HS-5 (cell line): ENCODE measurements at regions not wholly inside any gene's neighbourhood (a gene's known extent, or its start where the extent isn't known, plus 50 kb on each side); places are given as distances from the start of the nearest gene placed in this dataset.
A peak's percentile ranks its signal among the peaks of the same experiment; 100 is the strongest.

Source experiments
- DNase-seq: peaks from one replicate; pipeline ENCODE4 v3.0.0-alpha.2; 2012; ENCODE audit warnings: low read depth

DNA sequence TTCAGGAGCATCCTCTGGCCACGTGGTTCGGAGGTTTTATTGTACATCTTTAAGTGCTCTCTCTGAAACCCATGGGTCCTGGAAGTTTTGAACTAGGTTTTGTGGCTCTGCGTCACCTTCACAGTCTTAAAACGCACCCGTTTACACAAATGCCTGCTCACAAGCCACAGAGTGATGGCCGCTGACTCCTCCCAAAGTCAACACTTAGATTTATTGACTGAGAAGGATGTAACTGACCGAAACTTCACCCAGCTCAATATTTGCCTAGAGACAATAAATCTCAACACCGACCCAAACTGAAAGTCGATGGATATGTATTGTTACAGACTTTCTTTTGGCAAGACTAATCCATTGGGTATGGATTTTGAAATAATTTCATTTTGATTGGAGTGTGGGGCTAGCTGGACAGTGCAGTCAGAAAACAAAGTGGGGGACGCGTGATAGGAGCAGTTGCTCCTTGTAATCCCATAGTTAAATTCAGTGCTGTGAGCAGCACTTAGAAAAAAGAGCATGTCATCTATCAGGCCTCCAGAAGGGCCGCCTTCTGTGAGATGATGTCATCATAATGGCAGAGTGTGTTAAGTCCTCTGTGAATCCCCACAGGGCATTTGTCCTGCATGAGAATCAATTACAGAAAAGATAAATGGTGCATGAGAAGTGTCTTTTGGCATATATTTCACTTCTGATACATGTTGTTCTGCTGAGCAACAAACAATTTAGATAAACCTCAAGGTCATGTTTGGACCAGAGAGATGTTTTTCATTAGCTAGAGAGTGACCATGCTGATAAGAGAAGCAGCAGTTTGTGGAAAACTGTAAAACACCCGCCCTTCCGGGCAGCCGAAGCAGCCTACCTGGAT, 183.7 kb downstream of the INO80D start:
- DNase-seq, result no peak

DNA sequence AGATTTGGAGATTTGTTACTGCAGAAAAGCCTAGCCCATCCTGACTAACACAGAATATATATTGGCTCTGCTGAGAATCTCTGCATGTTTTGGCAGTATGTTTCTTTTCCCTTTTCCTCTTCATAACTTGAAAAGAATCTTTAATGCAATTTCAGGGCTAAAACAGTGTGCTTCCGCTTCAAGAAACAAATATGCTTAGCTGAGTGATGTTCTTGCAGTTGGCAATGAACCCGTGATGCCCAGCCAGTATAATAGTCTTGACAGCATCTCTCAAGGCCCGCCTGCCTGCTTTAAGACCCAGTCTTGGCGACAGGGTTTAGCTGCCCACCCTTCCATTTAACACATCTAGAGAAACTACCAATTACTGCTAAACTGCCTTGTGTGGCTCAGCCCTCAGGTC, 184.5 kb downstream of the INO80D start:
- DNase-seq, result no peak

DNA sequence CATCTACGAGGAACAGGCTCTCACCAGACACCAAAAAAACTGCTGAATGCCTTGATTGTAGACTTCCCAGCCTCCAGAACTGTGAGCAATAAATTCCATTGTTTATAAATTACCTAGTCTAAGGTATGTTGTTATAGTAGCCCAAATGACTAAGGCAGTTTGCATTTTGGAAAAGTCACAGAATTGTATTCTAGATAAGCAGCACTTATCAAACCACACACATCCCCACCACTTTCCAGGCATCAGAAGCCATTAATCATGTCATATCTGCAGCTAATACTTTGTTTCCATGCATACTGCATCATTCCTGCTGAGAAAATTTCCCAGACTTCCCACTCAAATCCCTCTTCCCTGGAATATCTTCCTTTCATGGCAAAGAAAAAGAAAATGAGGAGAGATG, 187.2 kb downstream of the INO80D start:
- no peak for DNase-seq

DNA sequence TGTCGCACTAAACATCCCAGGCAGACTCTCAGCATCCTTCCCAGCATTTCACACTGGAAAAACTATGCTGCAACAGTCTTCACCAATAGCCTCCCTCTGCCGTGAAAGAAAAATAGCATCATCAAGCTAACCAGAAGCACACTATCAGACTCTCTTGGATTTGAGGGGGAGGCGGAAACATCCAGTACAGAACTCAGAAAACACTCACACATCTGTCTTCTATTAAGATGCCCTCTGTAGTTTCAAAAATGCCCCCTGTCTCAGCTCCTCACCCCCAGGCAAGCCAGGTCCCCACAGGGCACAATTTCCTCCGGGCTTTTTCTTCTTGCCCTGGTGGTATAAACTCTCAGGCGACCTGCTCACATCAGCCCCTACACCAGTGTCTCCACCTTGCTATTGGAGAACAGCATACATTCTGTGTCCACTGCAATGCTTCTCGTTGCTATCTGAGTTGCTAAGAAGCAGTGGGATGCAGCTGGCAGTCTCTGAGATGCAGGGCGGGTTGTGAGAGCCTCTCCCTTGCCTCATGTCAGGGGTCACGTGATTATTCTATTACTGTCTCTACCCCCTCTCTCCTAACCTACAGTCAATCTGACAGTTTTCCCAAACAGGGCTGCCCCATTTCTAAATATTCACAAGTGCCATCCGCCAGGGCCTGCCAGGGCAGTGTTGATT, 189.9 kb downstream of the INO80D start:
- DNase-seq, result no peak

DNA sequence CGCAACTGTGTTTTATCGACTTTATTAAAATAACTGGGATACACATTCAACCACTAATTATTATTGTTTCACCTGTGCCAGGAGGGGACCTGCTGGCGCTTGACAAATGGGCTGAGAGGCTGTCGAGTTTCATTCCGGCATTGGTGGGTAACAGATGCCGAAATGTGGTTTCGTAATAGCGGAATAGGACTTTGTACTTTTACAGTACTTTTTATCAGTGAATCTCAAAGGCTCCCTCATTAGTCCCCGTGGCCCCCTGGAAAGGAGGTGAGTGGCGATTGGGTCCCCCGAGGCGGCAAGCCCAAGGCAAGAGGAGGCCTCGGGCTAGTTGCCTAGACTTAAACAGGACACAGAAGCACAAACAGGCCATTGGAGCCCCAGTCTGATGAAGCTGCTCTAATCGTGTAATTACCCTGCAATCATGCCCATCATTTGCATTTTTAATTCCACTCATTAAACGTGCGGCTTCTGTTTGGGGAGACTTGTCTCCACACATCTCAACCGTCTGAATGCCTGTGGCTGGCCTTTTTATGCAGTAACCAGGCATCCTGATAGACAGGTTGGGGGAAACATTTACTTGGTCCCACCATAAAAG, 193.2 kb downstream of the INO80D start:
- no peak for DNase-seq

DNA sequence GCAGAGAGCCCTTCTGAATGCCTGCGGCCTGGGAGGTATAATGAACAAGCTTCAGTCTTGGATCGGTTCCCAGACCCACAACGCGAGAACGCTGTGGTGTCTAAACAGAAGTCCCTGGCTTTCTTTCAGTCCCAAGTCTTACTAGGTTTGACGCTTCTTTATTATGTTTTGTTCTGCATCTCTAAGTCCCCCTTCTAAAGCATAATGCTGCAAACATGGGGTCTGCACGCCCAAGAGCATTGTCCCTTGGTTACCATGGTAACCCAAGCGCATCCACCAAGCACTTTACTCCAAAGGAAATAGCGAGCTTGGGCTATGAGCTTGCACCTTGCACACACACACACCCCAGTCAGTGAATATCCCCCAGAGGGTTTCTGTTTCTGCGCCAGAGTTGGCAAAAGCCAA, 193.7 kb downstream of the INO80D start:
- DNase-seq, result no peak

DNA sequence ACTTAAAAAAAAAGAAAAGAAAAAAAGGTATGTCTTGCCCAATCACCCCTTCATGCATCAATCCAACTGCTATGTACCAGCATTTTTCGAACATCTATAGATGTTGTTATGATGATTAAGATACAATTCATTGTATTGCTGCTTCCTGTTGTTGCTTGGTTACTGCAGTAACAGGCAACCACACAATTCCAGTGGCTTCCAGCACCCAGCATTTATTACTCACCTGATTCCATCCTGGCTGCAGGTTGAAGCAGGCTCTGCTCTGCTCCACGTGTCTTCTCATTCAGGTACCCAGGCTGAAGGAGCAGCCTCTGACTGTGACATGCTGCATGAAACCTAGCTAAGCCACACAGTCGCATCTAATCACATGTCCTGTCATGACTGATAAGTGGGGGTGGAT, 196.9 kb downstream of the INO80D start:
- peak; percentile 29 for DNase-seq

DNA sequence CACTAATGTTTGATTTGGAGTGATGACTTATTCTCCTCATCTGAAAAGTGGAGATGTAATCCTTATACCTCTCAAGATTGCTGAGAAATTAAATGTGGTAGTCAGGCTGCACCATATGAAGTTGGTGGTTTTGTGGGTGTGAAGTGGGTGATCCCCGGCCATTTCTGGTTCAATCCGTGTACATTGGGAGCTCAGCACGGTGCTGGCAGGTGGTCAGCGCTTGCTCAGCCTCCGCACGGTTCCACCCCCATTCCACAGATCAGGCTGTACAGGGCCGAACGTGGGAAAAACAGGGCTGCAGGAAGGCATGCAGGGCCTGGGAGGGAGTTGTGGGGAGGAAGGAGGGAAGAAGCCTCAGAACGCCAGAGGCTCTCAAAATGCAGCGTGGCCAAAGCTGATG, 198.3 kb downstream of the INO80D start:
- no peak for DNase-seq

DNA sequence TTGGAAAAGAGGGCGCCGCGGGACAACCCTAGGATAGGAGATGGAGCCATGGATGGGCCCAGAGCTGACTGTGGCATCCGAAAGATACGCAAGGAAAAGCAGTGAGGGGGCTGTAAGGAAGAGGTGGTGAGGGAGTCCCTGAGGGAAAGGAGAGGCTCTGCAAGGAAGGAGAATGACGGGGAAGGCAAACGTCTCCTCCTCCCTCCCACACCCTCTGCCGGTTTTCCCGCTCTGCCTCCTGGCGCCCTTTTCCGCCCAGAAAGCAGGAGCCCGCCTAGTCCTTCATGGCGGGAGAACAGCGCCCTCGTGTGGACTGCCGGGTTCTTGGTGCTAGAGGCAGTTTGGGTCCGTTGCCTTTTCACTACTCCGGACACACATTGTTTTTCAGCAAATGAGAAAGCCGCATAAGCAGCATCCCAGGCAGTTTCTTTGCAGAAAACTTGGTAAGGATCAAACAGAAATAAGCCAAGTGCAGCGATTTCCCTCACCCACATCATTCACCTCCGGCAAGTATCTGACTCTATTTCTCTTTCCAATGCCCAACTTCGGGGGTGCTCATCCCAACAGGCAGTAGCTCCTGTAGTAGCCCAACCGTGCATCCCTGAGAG, 200.4 kb downstream of the INO80D start:
- no peak for DNase-seq

DNA sequence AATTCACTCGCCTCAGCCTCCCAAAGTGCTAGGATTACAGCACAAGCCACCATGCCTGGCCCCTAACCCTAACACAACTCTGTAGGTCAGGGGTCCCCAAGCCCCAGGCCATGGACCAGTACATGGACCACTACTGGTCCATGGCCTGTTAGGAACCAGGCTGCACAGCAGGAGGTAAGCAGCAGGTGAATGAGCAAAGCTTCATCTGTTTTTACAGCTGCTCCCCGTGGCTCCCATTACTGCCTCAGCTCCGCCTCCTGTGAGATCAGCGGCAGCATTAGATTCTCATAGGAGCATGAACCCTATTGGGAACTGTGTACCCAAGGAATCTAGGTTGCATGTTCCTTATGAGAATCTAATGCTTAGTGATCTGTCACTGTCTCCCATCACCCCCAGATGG, 201.7 kb downstream of the NRP2 start:
- no peak for DNase-seq

DNA sequence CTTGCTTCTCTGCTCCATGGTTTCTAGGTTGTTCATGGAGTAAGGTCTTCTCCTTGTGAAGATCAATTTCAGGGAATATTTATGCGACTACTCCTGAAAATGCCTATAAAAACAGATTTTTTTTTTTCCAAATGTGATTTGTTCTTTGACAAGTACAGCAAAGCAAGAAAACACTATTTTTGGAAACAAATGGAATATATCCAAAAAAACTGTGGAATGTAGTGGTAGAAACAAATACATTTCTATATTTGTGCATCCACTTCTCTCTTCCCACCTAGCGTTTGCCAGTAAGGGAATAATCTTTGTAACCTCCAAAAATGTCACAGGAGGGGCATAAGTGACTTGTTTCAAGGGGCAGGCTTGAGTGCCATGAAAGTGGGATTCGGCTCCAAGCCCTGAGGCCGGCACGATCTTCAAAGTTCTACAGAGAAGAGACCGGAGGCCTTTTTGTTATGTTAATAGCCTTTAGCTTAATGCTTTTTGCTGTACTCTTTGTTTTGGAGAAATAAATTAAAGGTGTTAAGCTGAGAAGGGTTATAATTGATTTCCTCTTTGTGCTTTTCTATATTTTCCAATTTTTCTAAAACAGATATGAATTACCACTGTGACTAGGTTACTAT, 200.6 kb downstream of the NRP2 start:
- DNase-seq, result no peak

DNA sequence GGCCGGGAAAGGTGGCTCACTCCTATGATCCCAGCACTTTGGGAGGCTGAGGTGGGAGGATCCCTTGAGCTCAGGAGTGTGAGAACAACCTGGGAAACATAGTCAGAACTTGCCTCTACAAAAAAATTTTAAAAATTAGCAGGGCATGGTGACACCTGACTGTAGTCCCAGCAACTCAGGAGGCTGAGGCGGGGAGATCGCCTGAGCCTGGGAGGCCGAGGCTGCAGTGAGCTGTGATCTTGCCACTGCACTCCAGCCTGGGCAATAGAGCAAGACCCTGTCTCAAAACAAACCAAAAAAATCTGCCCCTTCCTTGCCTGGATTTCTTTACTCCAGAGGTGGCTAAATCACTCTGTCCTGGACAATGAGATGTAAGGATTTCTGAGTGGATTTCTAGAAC, 197.7 kb downstream of the NRP2 start:
- no peak for DNase-seq

DNA sequence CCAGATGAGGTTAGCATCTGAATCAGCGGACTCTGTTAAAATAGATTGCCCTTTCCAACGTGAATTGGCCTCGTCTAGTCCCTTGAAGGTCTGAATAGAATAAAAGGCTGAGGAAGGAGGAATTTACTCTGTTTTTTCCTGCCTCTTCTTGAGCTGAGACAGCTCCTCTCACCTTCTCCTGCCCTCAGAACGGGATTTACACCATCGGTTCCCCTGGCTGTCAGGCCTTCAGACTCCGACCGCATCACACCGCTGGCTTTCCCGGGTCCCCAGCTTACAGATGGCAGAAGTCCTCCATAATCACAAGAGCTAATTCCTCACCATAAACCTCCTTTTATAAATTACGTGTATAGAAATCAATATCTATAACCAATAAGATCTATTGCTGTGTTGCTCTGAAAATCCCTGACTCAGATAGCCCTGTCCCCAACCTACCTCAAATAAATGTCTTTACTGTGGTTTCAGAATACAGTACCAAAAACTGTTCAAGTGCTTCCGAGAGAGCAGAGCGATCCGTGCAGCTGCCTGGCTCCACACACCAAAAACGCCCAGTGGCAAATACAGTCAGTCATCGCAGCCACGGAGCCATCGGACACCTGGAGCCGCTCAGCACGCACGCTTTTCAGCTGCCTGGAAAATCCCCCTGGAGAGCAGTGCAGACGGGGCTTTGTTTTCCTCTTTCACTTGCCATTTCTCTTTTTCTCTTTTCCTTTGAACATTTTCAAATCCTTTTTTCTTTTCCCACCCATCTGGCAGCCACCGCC, 196.9 kb downstream of the NRP2 start:
- DNase-seq, result no peak

DNA sequence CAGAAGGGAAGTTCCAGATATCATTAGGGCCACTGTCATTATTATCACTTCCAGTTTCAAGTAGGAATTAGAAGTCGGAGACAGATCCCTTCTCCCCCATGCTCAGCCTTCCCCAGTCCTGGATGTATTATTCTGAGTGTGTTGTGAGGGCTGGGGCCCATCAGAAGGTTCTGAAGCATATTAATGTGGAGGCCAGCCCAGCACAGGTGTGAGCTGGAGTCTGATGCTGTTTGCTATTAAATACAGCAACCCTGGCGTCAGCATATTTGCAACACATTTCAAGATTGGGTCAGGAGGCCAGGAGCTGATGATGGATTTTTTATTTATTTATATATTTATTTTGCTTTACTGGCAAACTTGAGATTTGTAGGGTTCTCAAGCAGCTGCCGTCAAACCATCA, 195.2 kb downstream of the NRP2 start:
- no peak for DNase-seq

DNA sequence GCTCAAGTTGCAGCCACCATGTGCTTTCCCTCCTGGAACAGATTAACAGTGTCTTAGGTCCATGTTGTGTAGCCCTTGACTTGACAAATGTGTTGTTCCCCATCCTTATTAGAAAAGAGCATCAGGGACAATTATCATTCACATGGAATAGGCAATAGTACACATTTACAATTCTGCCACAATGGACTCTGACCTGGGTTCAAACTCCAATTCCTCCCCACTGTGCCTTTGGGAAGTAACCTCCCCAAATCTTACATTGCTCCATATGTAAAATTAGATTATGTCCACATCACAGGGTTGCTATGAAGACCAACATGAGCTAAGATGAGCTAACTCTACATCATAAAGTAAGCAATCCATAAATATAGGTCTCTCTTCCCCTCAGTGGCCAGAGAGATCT, 193.8 kb downstream of the NRP2 start:
- no peak for DNase-seq

DNA sequence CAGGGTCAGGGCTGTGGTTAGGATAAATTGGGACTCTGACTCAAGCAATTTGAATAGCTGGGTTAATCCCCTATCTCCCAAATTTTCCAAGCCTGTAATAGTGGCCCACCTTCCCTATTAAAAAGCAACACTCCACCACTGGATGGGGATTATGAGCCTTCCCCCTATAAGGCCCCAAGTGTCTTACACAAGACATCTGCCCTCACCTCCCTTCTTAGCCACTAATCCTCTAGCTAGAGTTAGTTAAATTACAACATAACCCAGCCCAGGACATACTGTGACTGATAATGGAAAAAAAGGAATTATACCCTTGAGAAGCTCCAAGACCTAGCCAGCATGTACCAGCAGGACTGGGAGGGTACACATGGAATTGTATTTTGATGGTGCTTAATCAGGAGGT, 190.4 kb downstream of the NRP2 start:
- no peak for DNase-seq

DNA sequence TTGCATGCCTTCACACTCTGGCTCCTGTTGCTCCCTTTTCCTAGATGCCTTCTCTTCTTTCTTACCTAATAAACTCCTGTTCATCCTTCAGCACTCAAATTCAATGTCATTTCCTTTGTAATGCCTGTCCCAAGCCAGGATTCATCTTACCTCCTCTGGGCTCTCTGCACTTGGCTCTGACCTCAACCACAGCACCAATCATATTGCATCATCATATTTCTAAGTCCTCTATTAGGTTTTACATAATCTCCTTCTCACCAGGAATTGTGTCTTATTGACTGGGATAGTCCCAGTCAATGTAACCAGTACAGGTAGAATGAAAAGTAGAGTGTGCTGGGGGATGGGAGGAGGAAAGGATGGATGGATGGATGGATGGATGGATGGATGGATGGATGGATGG, 187.1 kb downstream of the NRP2 start:
- no peak for DNase-seq

DNA sequence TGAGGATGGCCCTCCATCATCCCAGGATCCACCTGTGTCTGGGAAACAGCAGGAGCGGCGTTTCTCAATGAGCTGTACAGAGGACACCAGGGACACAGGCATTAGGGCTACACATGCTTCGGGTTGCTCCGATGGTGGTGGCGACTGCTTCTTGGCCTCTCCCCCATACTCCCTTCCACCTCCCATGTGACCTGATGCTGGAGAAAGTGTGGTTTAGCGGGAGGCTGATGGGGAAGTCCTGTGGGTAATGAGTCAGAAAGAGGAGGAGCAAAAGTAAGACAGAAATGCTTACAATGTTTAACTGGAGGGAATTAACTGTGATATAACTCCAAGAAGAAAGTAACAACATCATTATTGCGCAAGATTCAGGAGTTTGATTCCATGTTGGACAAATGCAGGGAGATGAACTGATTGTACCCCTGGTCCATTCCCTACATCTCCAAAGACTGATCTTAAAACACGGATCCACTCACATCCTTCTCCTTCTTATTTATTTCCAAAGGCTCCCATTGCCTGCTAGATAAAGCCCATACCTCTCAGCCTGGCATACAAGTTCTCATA, 186.6 kb downstream of the NRP2 start:
- peak; percentile 30 for DNase-seq

DNA sequence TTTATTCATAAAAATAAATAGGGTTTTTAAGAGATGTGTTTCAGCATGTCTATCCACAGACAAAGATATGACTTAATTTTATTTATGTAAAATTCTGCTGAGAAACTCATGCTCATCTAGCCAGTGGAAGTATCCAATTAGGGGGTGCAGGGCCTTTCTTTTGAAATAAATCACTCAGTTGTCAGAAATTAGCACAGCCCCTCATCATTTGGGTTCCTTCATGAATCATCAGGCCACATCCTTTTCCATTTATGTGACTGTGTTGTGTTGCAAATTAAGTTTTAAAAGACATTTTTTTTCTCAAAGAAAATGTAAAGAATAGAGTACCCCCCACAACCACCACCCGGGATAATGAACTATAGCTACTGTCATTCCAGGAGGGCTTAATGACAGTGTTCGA, 185.8 kb downstream of the NRP2 start:
- no peak for DNase-seq

DNA sequence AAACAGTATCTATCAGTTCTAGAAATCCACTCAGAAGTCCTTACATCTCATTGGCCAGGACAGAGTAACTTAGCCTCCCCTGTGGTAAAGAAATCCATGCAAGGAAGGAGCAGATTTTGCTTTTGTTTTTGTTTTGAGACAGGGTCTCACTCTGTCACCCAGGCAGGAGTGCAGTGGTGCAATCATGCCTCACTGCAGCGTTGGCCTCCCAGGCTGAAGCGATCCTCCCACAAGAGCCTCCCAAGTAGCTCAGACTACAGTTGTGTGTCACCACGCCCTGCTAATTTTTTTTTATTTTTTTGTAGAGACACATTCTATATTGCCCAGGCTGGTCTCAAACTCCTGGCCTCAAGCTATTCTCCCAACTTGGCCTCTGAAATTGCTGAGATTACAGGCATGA, 185.1 kb downstream of the NRP2 start:
- DNase-seq, result no peak

DNA sequence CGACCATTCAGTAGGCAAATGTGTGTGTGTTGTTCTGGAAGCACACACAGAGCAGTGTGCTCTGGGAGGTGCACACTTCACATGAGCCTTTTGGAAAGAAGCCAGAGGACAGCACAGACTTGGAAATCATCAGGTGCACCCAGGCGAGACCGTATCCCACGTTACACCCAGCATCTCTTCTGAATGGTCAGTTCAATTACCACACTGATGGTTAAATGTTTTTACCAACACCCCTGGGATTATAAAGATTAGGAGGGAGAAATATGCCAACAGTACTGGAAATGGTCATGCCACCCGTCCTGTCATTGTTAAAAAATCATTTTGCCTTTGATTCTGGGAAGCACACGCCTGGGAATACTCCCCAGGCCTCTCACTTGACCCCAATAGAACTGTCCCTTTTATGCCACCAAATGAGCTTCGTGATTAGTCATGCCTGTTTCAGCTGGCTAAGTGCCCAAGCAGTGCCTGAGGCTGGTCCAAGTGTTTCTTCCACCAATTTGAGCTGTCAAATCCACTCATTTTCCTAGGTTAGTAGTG, 183.7 kb downstream of the NRP2 start:
- no peak for DNase-seq
